ENCODE measurements at regions not wholly inside any gene's neighbourhood (a gene's known extent, or its start where the extent isn't known, plus 50 kb on each side); places are given as distances from the start of the nearest gene placed in this dataset.

DNA sequence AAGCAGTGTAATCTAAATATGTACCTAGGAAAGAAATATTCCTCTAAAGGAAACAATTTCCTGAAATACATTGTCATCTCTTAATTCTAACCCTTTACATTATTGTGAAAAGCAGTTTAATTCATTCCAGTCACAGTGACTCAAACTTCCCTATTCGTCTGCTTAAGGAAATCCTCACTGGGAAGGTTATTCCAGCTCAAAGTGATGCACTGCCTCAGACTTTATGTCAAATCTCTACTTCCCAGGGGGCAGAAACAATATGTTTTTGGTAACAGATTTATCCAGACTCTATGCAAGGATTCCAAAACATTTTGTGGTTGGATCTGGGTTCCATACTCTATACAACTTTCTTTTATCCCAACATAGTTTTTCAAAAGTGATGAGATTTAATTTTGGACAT, 145.2 kb downstream of the NTMT2 start:
- peak overlapping the region; percentile 70 for H3K27ac Mint-ChIP-seq (ENCODE audit: unreplicated experiment)
- no peaks in the 10 kb centered on the region for H3K36me3 Mint-ChIP-seq (ENCODE audit: unreplicated experiment)
- H3K4me1 Mint-ChIP-seq (ENCODE audit: unreplicated experiment): peaks cover 32% of the 10 kb centered on the region
- H3K4me3 Mint-ChIP-seq (ENCODE audit: unreplicated experiment): no peak overlapping the region
- no peak for TF ChIP-seq CTCF (IDR thresholded peaks at IDR 0.05)
- peaks cover 4% of the 10 kb centered on the region for H3K9me3 Mint-ChIP-seq (ENCODE audit: unreplicated experiment)
- DNase-seq (ENCODE audit: extremely low spot score, unreplicated experiment): no peak
- no peaks in the 10 kb centered on the region for H3K27me3 Mint-ChIP-seq (ENCODE audit: unreplicated experiment)

DNA sequence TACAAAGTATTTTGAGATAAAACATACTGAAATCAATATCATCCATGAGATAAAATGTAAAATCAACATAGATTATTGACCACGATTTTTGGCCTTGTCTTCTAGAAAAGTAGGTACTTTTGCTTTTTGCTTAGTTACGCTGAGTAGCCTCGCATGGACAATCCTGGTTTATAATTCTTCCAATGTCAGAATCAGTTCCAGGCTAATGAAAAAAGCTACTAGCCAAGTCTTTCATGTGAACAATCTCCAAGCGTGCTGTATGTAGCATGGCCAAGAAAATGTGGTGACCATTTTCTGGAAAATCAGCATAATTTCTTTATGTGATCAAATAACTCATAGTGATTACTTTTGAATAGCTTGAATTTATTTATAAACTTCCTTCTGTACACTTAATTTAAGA, 145.8 kb downstream of the NTMT2 start:
- H3K27ac Mint-ChIP-seq (ENCODE audit: unreplicated experiment): peak overlapping the region; percentile 70
- TF ChIP-seq CTCF (IDR thresholded peaks at IDR 0.05): no peak
- H3K4me1 Mint-ChIP-seq (ENCODE audit: unreplicated experiment): peaks cover 35% of the 10 kb centered on the region
- DNase-seq (ENCODE audit: extremely low spot score, unreplicated experiment): no peak
- no peak overlapping the region for H3K4me3 Mint-ChIP-seq (ENCODE audit: unreplicated experiment)
- peaks cover 4% of the 10 kb centered on the region for H3K9me3 Mint-ChIP-seq (ENCODE audit: unreplicated experiment)
- no peaks in the 10 kb centered on the region for H3K36me3 Mint-ChIP-seq (ENCODE audit: unreplicated experiment)
- no peaks in the 10 kb centered on the region for H3K27me3 Mint-ChIP-seq (ENCODE audit: unreplicated experiment)

- H3K9me3 Mint-ChIP-seq (ENCODE audit: unreplicated experiment): peaks cover 8% of the 10 kb centered on the region
- H3K4me3 Mint-ChIP-seq (ENCODE audit: unreplicated experiment): no peak overlapping the region
- H3K27ac Mint-ChIP-seq (ENCODE audit: unreplicated experiment): no peak overlapping the region
- peaks cover 19% of the 10 kb centered on the region for H3K4me1 Mint-ChIP-seq (ENCODE audit: unreplicated experiment)
- H3K36me3 Mint-ChIP-seq (ENCODE audit: unreplicated experiment): no peaks in the 10 kb centered on the region
- DNase-seq (ENCODE audit: extremely low spot score, unreplicated experiment): no peak
- TF ChIP-seq CTCF (IDR thresholded peaks at IDR 0.05): no peak
- no peaks in the 10 kb centered on the region for H3K27me3 Mint-ChIP-seq (ENCODE audit: unreplicated experiment)
These were observed 150.5 kb downstream of the NTMT2 start for GRCh38 chr1:170296211-170296610.

GRCh38 chr1:170296642-170297041, 150.9 kb downstream of the NTMT2 start:
- TF ChIP-seq CTCF (IDR thresholded peaks at IDR 0.05): no peak
- H3K4me1 Mint-ChIP-seq (ENCODE audit: unreplicated experiment): peaks cover 15% of the 10 kb centered on the region
- no peaks in the 10 kb centered on the region for H3K27me3 Mint-ChIP-seq (ENCODE audit: unreplicated experiment)
- no peaks in the 10 kb centered on the region for H3K36me3 Mint-ChIP-seq (ENCODE audit: unreplicated experiment)
- H3K9me3 Mint-ChIP-seq (ENCODE audit: unreplicated experiment): peaks cover 8% of the 10 kb centered on the region
- DNase-seq (ENCODE audit: extremely low spot score, unreplicated experiment): no peak
- no peak overlapping the region for H3K27ac Mint-ChIP-seq (ENCODE audit: unreplicated experiment)
- no peak overlapping the region for H3K4me3 Mint-ChIP-seq (ENCODE audit: unreplicated experiment)

DNA sequence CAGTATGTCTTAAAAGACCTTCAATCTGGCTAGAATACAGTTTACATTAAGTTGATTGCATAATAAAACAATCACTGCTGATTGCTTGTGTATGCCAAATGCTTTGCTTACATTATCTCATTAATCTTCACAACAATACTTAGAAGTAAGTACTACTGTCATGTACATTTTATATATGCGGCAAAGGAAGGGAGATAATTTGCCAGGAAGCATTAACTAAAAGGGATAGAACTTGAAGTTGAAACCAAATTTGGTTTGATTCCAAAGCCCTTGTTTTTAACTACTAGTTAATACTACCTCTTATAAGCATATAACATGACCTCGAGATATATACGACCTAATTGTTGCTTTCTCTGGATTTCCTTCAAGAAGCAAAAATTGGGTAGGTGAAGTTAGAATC, 155.8 kb downstream of the NTMT2 start:
- TF ChIP-seq CTCF (IDR thresholded peaks at IDR 0.05): no peak
- peaks cover 27% of the 10 kb centered on the region for H3K4me1 Mint-ChIP-seq (ENCODE audit: unreplicated experiment)
- no peaks in the 10 kb centered on the region for H3K36me3 Mint-ChIP-seq (ENCODE audit: unreplicated experiment)
- H3K27me3 Mint-ChIP-seq (ENCODE audit: unreplicated experiment): no peaks in the 10 kb centered on the region
- H3K27ac Mint-ChIP-seq (ENCODE audit: unreplicated experiment): no peak overlapping the region
- no peak for DNase-seq (ENCODE audit: extremely low spot score, unreplicated experiment)
- no peak overlapping the region for H3K4me3 Mint-ChIP-seq (ENCODE audit: unreplicated experiment)
- peaks cover 4% of the 10 kb centered on the region for H3K9me3 Mint-ChIP-seq (ENCODE audit: unreplicated experiment)

Measured in osteocyte (in vitro differentiated cells).